GM18873 (cell line): ENCODE measurements at regions not wholly inside any gene's neighbourhood (a gene's known extent, or its start where the extent isn't known, plus 50 kb on each side); places are given as distances from the start of the nearest gene placed in this dataset.

Experiments used
- ATAC-seq: cut with Tn5 transposase; IDR thresholded peaks from one replicate; pipeline ENCODE4 v1.9.1; 2021; ENCODE audit warnings: mild to moderate bottlenecking, moderate library complexity, moderate number of reproducible peaks; ENCODE audit not compliant: unreplicated experiment, low FRiP score

- no peak for ATAC-seq
Measured at GRCh38 chr20:17077030-17077429, 149.8 kb upstream of the PCSK2 start.

- no peak for ATAC-seq
Measured at GRCh38 chr20:17083738-17084137, 143.1 kb upstream of the PCSK2 start.

GRCh38 chr20:17084909-17085308 lies 141.9 kb upstream of the PCSK2 start:
- ATAC-seq: no peak

GRCh38 chr20:17093782-17094181 lies 133.1 kb upstream of the PCSK2 start:
- no peak for ATAC-seq

- no peak for ATAC-seq
Measured at GRCh38 chr20:17097603-17098002, 129.2 kb upstream of the PCSK2 start.

GRCh38 chr20:17100506-17100905 lies 126.3 kb upstream of the PCSK2 start:
- ATAC-seq: no peak

GRCh38 chr20:17107127-17107526 lies 119.7 kb upstream of the PCSK2 start:
- no peak for ATAC-seq

GRCh38 chr20:17108896-17109295 lies 117.9 kb upstream of the PCSK2 start:
- no peak for ATAC-seq

GRCh38 chr20:17109307-17109706 lies 117.5 kb upstream of the PCSK2 start:
- no peak for ATAC-seq

GRCh38 chr20:17128206-17128605 lies 98.6 kb upstream of the PCSK2 start:
- ATAC-seq: no peak

GRCh38 chr20:17129089-17129488 lies 97.8 kb upstream of the PCSK2 start:
- no peak for ATAC-seq

GRCh38 chr20:17137692-17138091 lies 89.1 kb upstream of the PCSK2 start:
- ATAC-seq: no peak

- no peak for ATAC-seq
Measured at GRCh38 chr20:17138237-17138636, 88.6 kb upstream of the PCSK2 start.

- no peak for ATAC-seq
Measured at GRCh38 chr20:17140894-17141293, 85.9 kb upstream of the PCSK2 start.

- no peak for ATAC-seq
Measured at GRCh38 chr20:17141568-17141967, 85.3 kb upstream of the PCSK2 start.

GRCh38 chr20:17142666-17143065 lies 84.2 kb upstream of the PCSK2 start:
- no peak for ATAC-seq

- ATAC-seq: no peak
Measured at GRCh38 chr20:17150858-17151257, 76.0 kb upstream of the PCSK2 start.

- ATAC-seq: no peak
Measured at GRCh38 chr20:17155401-17155800, 71.4 kb upstream of the PCSK2 start.

- ATAC-seq: no peak
Measured at GRCh38 chr20:17158701-17159100, 68.1 kb upstream of the PCSK2 start.

- no peak for ATAC-seq
Measured at GRCh38 chr20:17161673-17162481, 65.0 kb upstream of the PCSK2 start.

GRCh38 chr20:17168026-17168612 lies 58.7 kb upstream of the PCSK2 start:
- ATAC-seq: no peak

GRCh38 chr20:17169585-17170136 lies 57.2 kb upstream of the PCSK2 start:
- no peak for ATAC-seq
